ENCODE measurements at regions not wholly inside any gene's neighbourhood (a gene's known extent, or its start where the extent isn't known, plus 50 kb on each side); places are given as distances from the start of the nearest gene placed in this dataset.

DNA sequence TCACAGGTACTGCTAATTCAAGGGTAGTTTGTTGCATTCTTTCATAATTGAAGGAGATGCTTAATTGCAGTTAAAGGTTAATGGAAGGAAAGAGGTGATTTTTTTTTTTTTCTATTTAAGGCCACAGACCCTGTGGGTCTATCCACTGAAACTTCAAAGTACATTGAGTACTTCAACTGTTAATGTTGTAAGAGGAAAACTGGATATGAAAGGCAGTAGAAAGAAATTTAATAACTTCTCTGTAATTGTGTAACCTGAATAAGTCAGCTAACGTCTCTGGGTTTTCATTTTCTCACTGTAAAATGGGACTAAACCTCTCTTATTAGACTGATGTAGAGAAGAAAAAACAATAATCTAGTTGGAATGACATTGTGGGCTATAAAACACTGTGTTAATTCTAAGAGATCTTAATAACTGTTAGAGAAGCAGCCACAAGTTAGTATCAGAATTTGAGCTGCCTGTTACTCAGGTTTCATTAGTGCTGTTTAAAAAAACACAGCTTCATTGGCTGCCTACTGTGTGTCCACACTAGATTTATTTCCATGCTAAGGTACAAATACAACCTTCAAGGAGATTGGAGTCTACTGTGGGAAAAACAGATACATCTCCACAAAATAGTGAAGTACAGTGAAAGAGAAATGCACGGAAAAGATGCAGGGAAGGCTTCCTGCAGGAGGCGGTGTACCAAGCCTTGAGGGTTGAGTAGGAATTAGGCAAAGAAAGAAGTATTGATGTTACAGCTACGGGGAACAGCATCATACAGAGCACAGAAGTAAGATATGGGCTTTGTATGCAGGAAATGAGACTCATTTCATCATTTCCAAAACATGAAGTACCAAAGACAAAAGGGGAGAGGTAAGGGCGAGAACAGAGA, 483.6 kb downstream of the TAFA4 start:
- no peak for DNase-seq

GRCh38 chr3:68447885-68448284, 484.5 kb downstream of the TAFA4 start:
- DNase-seq, result no peak

DNA sequence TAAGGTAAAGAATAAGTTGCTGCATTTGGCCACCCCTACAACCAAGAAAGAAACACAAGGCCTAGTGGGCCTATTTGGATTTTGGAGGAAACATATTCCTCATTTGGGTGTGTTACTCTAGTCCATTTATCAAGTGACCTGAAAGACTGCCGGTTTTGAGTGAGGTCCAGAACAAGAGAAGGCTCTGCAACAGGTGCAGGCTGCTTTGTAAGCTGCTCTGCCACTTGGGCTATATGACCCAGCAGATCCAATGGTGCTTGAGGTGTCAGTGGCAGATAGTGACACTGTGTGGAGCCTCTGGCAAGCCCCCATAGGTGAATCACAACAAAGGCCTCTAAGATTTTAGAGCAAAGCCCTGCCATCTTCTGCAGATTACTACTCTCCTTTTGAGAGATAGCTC, 491.3 kb downstream of the TAFA4 start:
- no peak for DNase-seq

DNA sequence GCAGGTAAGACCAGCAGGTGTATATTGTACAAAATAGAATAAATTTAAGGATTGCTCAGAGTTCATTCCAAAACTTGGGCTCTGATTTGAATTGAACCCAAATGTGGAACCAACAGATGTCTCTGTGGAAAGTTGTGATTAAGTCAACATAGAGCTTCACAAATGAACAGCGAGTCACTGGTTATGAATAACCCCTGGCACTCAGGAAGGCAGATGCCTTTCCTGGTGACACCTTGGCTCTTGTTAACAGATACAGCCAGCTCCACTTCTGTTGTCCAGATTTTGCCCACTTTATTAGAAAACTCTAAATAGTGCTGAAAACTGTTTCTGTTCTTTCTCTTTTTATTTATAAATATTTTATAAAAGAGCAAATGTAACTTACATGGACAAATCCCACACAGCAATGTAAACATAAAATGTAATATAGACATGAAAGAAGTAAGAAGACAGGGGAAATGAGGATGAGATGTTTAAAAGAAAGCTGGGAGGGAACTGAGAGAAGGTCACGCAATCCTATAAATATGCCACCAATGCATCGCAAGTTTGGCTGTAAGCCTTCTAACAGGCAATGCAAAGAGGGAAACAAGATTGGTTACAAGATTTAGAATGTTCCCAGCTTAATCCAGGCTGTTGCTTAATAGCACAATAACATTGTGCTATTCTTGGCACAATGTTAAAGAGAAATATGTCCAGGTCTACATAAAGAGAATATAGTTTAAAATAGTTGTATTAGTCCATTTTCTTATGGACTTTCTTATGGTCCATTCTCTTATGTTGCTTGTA, 495.5 kb downstream of the TAFA4 start:
- DNase-seq, result no peak

GRCh38 chr3:68428495-68428894, 503.9 kb downstream of the TAFA4 start:
- DNase-seq, result no peak

DNA sequence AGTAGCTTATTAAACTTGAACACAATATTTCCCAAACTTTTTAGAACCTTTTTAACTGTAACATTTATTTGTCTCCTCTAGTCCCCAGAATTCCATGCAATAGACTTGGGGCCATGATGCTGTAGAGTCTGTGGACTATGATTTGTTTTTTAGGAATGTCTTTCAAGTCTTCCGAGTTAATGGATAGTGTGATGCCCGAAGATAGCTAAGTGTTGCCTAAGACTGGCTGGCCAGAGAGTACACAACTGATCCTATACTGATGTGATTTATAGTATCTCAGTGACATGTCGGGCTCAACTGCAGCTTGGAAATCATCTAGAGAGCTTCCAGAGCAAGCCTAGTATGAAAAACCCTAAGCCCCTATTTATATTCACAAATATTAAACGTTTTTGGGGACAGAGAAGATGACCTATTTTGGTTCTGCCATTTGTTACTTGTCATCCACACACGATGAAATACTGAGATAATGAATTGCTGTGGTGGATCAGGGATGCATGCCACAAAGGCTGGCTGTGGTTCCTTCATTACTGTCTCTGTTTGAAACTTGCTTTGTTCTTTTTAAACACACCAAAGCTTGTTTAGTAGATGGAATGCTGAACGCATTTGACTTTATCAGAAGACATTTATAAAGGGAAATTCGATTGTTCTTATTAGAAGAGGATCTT, 507.4 kb downstream of the TAFA4 start:
- peak; percentile 1 for DNase-seq

- DNase-seq, result no peak
These were observed 523.7 kb downstream of the TAFA4 start for GRCh38 chr3:68408626-68409025.

DNA sequence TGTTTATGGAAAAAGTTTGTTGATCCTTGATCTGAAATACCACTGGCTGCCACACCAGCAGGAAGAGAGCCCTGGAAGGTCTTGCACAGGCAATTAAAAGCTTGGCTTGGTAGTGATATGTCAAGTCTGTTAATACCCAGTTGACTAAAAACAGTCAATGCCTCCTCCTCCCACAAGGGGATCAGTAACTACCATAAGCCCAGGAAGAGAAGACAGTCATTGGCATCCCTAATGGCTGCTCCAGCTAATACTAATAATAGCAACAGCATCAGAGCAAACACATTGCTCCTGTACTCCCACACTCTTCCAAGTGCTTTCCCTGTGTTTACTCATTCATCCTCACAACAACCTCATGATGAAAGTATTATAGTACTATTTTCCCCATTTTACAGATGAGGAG, 528.6 kb downstream of the TAFA4 start:
- DNase-seq, result no peak

DNA sequence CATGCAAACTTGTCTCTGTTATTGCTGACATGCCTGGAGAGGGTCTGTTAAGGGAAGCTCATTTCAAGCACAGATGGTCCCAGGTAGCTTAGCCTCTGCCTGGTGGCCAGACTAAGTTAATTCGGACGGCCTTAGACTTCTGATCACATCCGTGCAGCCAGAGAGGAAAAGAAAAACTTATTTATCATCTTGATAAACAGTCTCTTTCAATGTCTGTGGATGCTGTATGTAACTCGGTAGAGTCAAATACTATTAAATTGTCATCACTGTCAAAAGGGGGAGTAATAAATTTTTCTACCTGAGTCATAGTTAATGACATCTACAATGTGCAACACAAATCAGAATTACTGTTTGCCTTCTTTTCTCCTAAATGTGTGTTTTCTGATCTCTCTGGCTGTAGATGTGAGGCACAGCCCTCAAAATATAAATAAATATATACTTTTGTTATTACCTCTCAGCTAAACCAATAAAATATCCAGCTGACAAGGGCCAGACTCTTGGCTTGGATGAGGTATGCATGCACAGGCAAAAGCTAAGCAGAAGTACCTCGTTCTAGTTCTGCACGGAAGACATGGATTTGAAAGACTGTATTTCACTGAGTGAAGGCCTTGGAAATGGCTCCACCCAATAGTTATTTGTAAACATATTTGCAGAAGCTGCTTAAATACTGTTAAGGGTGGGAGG, 530.0 kb downstream of the TAFA4 start:
- no peak for DNase-seq

GRCh38 chr3:68378631-68379030, 553.7 kb downstream of the TAFA4 start:
- DNase-seq, result no peak

- DNase-seq, result no peak
These were observed 558.6 kb downstream of the TAFA4 start for GRCh38 chr3:68373727-68374126.

- DNase-seq, result peak; percentile 1
These were observed 568.6 kb downstream of the TAFA4 start for GRCh38 chr3:68363796-68364195.

GRCh38 chr3:68360492-68360891, 571.9 kb downstream of the TAFA4 start:
- DNase-seq, result no peak

- no peak for DNase-seq
These were observed 586.6 kb downstream of the TAFA4 start for GRCh38 chr3:68345781-68346180.

- no peak for DNase-seq
These were observed 589.9 kb downstream of the TAFA4 start for GRCh38 chr3:68342426-68342825.

- no peak for DNase-seq
These were observed 596.3 kb downstream of the TAFA4 start for GRCh38 chr3:68336042-68336441.

GRCh38 chr3:68334367-68334986, 597.9 kb downstream of the TAFA4 start:
- DNase-seq, result no peak

- no peak for DNase-seq
These were observed 604.3 kb downstream of the TAFA4 start for GRCh38 chr3:68328049-68328448.

- DNase-seq, result no peak
These were observed 616.4 kb downstream of the TAFA4 start for GRCh38 chr3:68315964-68316363.

DNA sequence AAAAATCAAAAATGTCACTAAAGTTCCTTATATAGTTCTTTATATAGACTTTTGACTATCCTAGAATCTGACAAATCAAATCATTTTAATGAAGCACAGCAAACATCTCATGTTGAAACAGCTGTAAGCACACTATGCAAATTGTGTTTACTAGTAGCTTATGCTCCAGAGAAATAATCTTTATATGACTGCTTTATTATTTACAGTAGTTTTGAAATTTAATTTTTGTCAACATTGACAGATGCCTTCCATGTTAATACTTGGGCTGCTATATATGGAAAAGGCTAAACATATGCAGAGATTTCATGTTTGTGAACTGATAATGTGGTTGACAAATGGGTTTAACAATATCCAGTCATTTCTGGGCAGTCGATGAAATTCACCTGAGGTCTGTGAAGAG, 616.8 kb downstream of the TAFA4 start:
- DNase-seq, result no peak

DNA sequence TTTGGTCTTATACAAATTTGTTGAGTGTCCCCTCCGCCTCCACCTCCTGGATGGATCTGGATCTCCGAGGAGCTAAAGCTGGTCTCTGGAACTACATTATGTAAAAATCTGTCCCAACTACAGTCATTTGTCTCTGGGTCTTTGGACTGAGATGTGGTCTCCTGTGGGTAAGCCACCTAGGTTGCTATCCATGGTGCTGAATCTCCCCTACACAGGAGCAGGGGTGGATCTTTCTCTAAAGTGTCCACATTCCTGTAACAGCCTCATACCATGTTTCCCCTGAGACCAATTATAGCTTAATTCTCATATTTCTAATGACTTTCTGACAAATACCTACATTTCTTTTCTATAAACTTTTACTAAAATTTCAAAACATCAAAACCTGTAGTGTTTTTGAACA, 625.8 kb downstream of the TAFA4 start:
- no peak for DNase-seq

- no peak for DNase-seq
These were observed 636.9 kb downstream of the TAFA4 start for GRCh38 chr3:68295457-68295856.

GRCh38 chr3:68290333-68290732, 635.9 kb upstream of the SUCLG2 start:
- no peak for DNase-seq
